SK-N-SH treated with all-trans-retinoic acid at 6 μM for 48 hours (cell line): ENCODE measurements at regions not wholly inside any gene's neighbourhood (a gene's known extent, or its start where the extent isn't known, plus 50 kb on each side); places are given as distances from the start of the nearest gene placed in this dataset.

Experiments
- ATAC-seq: fragments of 200-7000 bp; cut with Tn5 transposase; 3 replicates; pipeline ENCODE4 v1.9.1; 2020; ENCODE audit warnings: mild to moderate bottlenecking, moderate library complexity
- ARNTL ChIP-seq: fragments of 450-650 bp; formaldehyde crosslinking; IDR thresholded peaks from 2 replicates; pipeline ENCODE4 v1.5.0; 2020; ENCODE audit warnings: low read depth, mild to moderate bottlenecking, moderate library complexity, borderline replicate concordance
- CSRNP3 ChIP-seq: fragments of 250-450 bp; sonication (Bioruptor Pico); IDR thresholded peaks from 2 replicates; pipeline ENCODE4 v1.5.1; 2021; ENCODE audit warnings: mild to moderate bottlenecking, moderate library complexity
- ESRRG ChIP-seq: fragments of 250-450 bp; sonication (Bioruptor Pico); IDR thresholded peaks from 2 replicates; pipeline ENCODE4 v1.6.1; 2021; ENCODE audit warnings: mild to moderate bottlenecking
- GLIS3 ChIP-seq: fragments of 250-450 bp; sonication (Bioruptor Pico); IDR thresholded peaks from 2 replicates; pipeline ENCODE4 v1.5.0; 2020; ENCODE audit warnings: mild to moderate bottlenecking, moderate library complexity
- ISL1 ChIP-seq: fragments of 250-450 bp; sonication (Bioruptor Pico); IDR thresholded peaks from 2 replicates; pipeline ENCODE4 v2.1.2; 2022; ENCODE audit warnings: mild to moderate bottlenecking, moderate library complexity
- OSR1 ChIP-seq: fragments of 250-450 bp; sonication (Bioruptor Pico); IDR thresholded peaks from 2 replicates; pipeline ENCODE4 v1.8.0; 2022; ENCODE audit warnings: moderate library complexity, mild to moderate bottlenecking, inconsistent platforms
- PATZ1 ChIP-seq: fragments of 250-450 bp; sonication (Bioruptor Pico); IDR thresholded peaks from 2 replicates; pipeline ENCODE4 v1.8.0; 2020; ENCODE audit warnings: mild to moderate bottlenecking, moderate library complexity, borderline replicate concordance
- POU6F1 ChIP-seq: fragments of 250-450 bp; sonication (Bioruptor Pico); IDR thresholded peaks from 2 replicates; pipeline ENCODE4 v1.8.0; 2021; ENCODE audit warnings: low read depth, mild to moderate bottlenecking, moderate library complexity, borderline replicate concordance
- PPARA ChIP-seq: fragments of 250-450 bp; sonication (Bioruptor Pico); IDR thresholded peaks from 2 replicates; pipeline ENCODE4 v1.5.0; 2020; ENCODE audit warnings: mild to moderate bottlenecking, borderline replicate concordance
- RARB ChIP-seq: fragments of 250-450 bp; sonication (Bioruptor Pico); IDR thresholded peaks from 2 replicates; pipeline ENCODE4 v1.8.0; 2021; ENCODE audit warnings: mild to moderate bottlenecking, moderate library complexity
- SNAI2 ChIP-seq: fragments of 250-450 bp; sonication (Bioruptor Pico); IDR thresholded peaks from 2 replicates; pipeline ENCODE4 v1.5.0; 2020; ENCODE audit warnings: mild to moderate bottlenecking, moderate library complexity
- TCF4 ChIP-seq: fragments of 250-450 bp; sonication (Bioruptor Pico); IDR thresholded peaks from 2 replicates; pipeline ENCODE4 v1.8.0; 2021; ENCODE audit warnings: mild to moderate bottlenecking, moderate library complexity, borderline replicate concordance
- TOX ChIP-seq: fragments of 250-450 bp; sonication (Bioruptor Pico); IDR thresholded peaks from 2 replicates; pipeline ENCODE4 v1.8.0; 2021; ENCODE audit warnings: mild to moderate bottlenecking, moderate library complexity, borderline replicate concordance
- ZC3H10 ChIP-seq: fragments of 250-450 bp; sonication (Bioruptor Pico); IDR thresholded peaks from 2 replicates; pipeline ENCODE4 v1.5.1; 2021; ENCODE audit warnings: mild to moderate bottlenecking, moderate library complexity
- ZFP3 ChIP-seq: fragments of 250-450 bp; sonication (Bioruptor Pico); IDR thresholded peaks from 2 replicates; pipeline ENCODE4 v1.5.0; 2020; ENCODE audit warnings: mild to moderate bottlenecking, moderate library complexity
- ZFP30 ChIP-seq: fragments of 450-650 bp; formaldehyde crosslinking; IDR thresholded peaks from 2 replicates; pipeline ENCODE4 v1.5.0; 2022; ENCODE audit warnings: mild to moderate bottlenecking, moderate library complexity
- ZNF565 ChIP-seq: fragments of 450-650 bp; formaldehyde crosslinking; conservative IDR thresholded peaks from 2 replicates; pipeline ENCODE4 v1.5.0; 2020; ENCODE audit warnings: low read depth, mild to moderate bottlenecking, moderate library complexity
- ZNF70 ChIP-seq: fragments of 450-650 bp; formaldehyde crosslinking; IDR thresholded peaks from 2 replicates; pipeline ENCODE4 v1.5.0; 2020; ENCODE audit warnings: mild to moderate bottlenecking, moderate library complexity
- ZNF8 ChIP-seq: fragments of 450-650 bp; formaldehyde crosslinking; IDR thresholded peaks from 2 replicates; pipeline ENCODE4 v1.5.0; 2020; ENCODE audit warnings: mild to moderate bottlenecking, moderate library complexity
- TF ChIP-seq, protein P1 (sequence below): fragments of 250-450 bp; sonication (Bioruptor Pico); IDR thresholded peaks from 2 replicates; pipeline ENCODE4 v1.5.0; 2020; ENCODE audit warnings: mild to moderate bottlenecking, moderate library complexity

- TF ChIP-seq POU6F1 (CRISPR knock-in tag) (no peak), ZFP3 (CRISPR knock-in tag) (no peak)
These were observed 442.9 kb upstream of the RAG2 start (continued) for GRCh38 chr11:37040921-37041320.

- ATAC-seq = no peak
- no peak for TF ChIP-seq CSRNP3 (CRISPR knock-in tag)
These were observed 440.9 kb upstream of the RAG2 start for GRCh38 chr11:37038911-37039310.

GRCh38 chr11:37026741-37027140 is 428.7 kb upstream of the RAG2 start:
- TF ChIP-seq RARB (CRISPR knock-in tag) = no peak
- no peak for TF ChIP-seq PATZ1 (CRISPR knock-in tag)
- TF ChIP-seq GLIS3 (CRISPR knock-in tag) = no peak
- no peak for TF ChIP-seq ZFP30
- TF ChIP-seq ZNF70 (CRISPR knock-in tag) = no peak
- no peak for TF ChIP-seq CSRNP3 (CRISPR knock-in tag)
- TF ChIP-seq TCF4 (CRISPR knock-in tag) = no peak
- no peak for TF ChIP-seq ESRRG (CRISPR knock-in tag)
- TF ChIP-seq SNAI2 (CRISPR knock-in tag) = no peak
- no peak for ATAC-seq

DNA sequence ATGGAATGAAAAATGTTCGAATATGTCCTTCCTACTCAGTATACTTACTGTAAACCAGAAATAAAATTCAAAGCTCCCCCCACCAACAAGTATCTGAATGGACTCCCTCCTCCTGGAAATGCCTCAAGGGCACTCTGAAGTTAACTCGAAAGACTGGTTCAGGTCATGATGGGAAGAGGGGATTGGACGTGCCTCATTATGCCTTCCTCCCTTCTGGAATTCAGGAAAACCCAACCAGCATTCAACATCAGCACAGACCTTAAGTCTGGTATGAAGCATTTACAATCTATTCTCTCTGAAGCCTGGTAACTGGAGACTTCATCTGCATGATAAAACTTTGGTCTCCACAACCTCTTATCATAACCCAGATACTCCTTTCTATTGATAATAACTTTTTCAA is 428.3 kb upstream of the RAG2 start:
- TF ChIP-seq ZFP3 (CRISPR knock-in tag) (no peak), PPARA (CRISPR knock-in tag) (no peak), SNAI2 (CRISPR knock-in tag) (no peak), ZC3H10 (no peak), RARB (CRISPR knock-in tag) (no peak), ZNF8 (CRISPR knock-in tag) (no peak), POU6F1 (CRISPR knock-in tag) (no peak), ISL1 (CRISPR knock-in tag) (no peak), ZNF70 (CRISPR knock-in tag) (no peak), OSR1 (CRISPR knock-in tag) (no peak), ZNF565 (no peak), ARNTL (CRISPR knock-in tag) (no peak), TOX (no peak)
- TF ChIP-seq, protein P1, sequence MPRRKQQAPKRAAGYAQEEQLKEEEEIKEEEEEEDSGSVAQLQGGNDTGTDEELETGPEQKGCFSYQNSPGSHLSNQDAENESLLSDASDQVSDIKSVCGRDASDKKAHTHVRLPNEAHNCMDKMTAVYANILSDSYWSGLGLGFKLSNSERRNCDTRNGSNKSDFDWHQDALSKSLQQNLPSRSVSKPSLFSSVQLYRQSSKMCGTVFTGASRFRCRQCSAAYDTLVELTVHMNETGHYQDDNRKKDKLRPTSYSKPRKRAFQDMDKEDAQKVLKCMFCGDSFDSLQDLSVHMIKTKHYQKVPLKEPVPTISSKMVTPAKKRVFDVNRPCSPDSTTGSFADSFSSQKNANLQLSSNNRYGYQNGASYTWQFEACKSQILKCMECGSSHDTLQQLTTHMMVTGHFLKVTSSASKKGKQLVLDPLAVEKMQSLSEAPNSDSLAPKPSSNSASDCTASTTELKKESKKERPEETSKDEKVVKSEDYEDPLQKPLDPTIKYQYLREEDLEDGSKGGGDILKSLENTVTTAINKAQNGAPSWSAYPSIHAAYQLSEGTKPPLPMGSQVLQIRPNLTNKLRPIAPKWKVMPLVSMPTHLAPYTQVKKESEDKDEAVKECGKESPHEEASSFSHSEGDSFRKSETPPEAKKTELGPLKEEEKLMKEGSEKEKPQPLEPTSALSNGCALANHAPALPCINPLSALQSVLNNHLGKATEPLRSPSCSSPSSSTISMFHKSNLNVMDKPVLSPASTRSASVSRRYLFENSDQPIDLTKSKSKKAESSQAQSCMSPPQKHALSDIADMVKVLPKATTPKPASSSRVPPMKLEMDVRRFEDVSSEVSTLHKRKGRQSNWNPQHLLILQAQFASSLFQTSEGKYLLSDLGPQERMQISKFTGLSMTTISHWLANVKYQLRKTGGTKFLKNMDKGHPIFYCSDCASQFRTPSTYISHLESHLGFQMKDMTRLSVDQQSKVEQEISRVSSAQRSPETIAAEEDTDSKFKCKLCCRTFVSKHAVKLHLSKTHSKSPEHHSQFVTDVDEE (CRISPR knock-in tag) = no peak
- ATAC-seq = no peak
